ENCODE measurements at regions not wholly inside any gene's neighbourhood (a gene's known extent, or its start where the extent isn't known, plus 50 kb on each side); places are given as distances from the start of the nearest gene placed in this dataset.
"Not testable (repeated sequence)": the region's sequence is repeated elsewhere in the genome, so short reads cannot be mapped to it uniquely, and the experiment has no call there.

GRCh38 chr3:74921676-74922075 lies 307.2 kb upstream of the CNTN3 start:
- no peak for DNase-seq (ENCODE audit: low read depth in 4 of 4, low spot score in 3 of 4)

- no peak for DNase-seq (ENCODE audit: low read depth in 4 of 4, low spot score in 3 of 4)
Measured at GRCh38 chr3:74920721-74921350, 306.4 kb upstream of the CNTN3 start.

GRCh38 chr3:74916696-74917095 lies 302.2 kb upstream of the CNTN3 start:
- no peak for DNase-seq (ENCODE audit: low read depth in 4 of 4, low spot score in 3 of 4)

GRCh38 chr3:74906181-74906580 lies 291.7 kb upstream of the CNTN3 start:
- no peak for DNase-seq (ENCODE audit: low read depth in 4 of 4, low spot score in 3 of 4)

GRCh38 chr3:74905478-74905877 lies 291.0 kb upstream of the CNTN3 start:
- no peak for DNase-seq (ENCODE audit: low read depth in 4 of 4, low spot score in 3 of 4)

GRCh38 chr3:74904646-74905045 lies 290.2 kb upstream of the CNTN3 start:
- DNase-seq (ENCODE audit: low read depth in 4 of 4, low spot score in 3 of 4) = no peak

- DNase-seq (ENCODE audit: low read depth in 4 of 4, low spot score in 3 of 4) = not testable (repeated sequence)
Measured at GRCh38 chr3:74899796-74900516, 285.5 kb upstream of the CNTN3 start.

- no peak for DNase-seq (ENCODE audit: low read depth in 4 of 4, low spot score in 3 of 4)
Measured at GRCh38 chr3:74897006-74897405, 282.5 kb upstream of the CNTN3 start.

GRCh38 chr3:74891312-74891711 lies 276.9 kb upstream of the CNTN3 start:
- DNase-seq (ENCODE audit: low read depth in 4 of 4, low spot score in 3 of 4) = no peak

GRCh38 chr3:74883690-74884089 lies 269.2 kb upstream of the CNTN3 start:
- DNase-seq (ENCODE audit: low read depth in 4 of 4, low spot score in 3 of 4) = no peak

GRCh38 chr3:74883222-74883621 lies 268.8 kb upstream of the CNTN3 start:
- DNase-seq (ENCODE audit: low read depth in 4 of 4, low spot score in 3 of 4) = no peak

GRCh38 chr3:74880237-74880636 lies 265.8 kb upstream of the CNTN3 start:
- DNase-seq (ENCODE audit: low read depth in 4 of 4, low spot score in 3 of 4) = no peak

- no peak for DNase-seq (ENCODE audit: low read depth in 4 of 4, low spot score in 3 of 4)
Measured at GRCh38 chr3:74866357-74867030, 252.0 kb upstream of the CNTN3 start.

- DNase-seq (ENCODE audit: low read depth in 4 of 4, low spot score in 3 of 4) = no peak
Measured at GRCh38 chr3:74862476-74862875, 248.0 kb upstream of the CNTN3 start.

GRCh38 chr3:74861211-74861610 lies 246.8 kb upstream of the CNTN3 start:
- no peak for DNase-seq (ENCODE audit: low read depth in 4 of 4, low spot score in 3 of 4)

- DNase-seq (ENCODE audit: low read depth in 4 of 4, low spot score in 3 of 4) = no peak
Measured at GRCh38 chr3:74858086-74858485, 243.6 kb upstream of the CNTN3 start.

- no peak for DNase-seq (ENCODE audit: low read depth in 4 of 4, low spot score in 3 of 4)
Measured at GRCh38 chr3:74850381-74850780, 235.9 kb upstream of the CNTN3 start.

- DNase-seq (ENCODE audit: low read depth in 4 of 4, low spot score in 3 of 4) = no peak
Measured at GRCh38 chr3:74847093-74847492, 232.6 kb upstream of the CNTN3 start.

GRCh38 chr3:74845081-74845480 lies 230.6 kb upstream of the CNTN3 start:
- DNase-seq (ENCODE audit: low read depth in 4 of 4, low spot score in 3 of 4) = no peak

GRCh38 chr3:74844428-74844827 lies 230.0 kb upstream of the CNTN3 start:
- DNase-seq (ENCODE audit: low read depth in 4 of 4, low spot score in 3 of 4) = no peak

- no peak for DNase-seq (ENCODE audit: low read depth in 4 of 4, low spot score in 3 of 4)
Measured at GRCh38 chr3:74842649-74843048, 228.2 kb upstream of the CNTN3 start.

- DNase-seq (ENCODE audit: low read depth in 4 of 4, low spot score in 3 of 4) = no peak
Measured at GRCh38 chr3:74842141-74842540, 227.7 kb upstream of the CNTN3 start.

Measured in left renal pelvis (tissue), 4 donors.